ENCODE measurements at regions not wholly inside any gene's neighbourhood (a gene's known extent, or its start where the extent isn't known, plus 50 kb on each side); places are given as distances from the start of the nearest gene placed in this dataset.
"Not testable (repeated sequence)": the region's sequence is repeated elsewhere in the genome, so short reads cannot be mapped to it uniquely, and the experiment has no call there.

DNA sequence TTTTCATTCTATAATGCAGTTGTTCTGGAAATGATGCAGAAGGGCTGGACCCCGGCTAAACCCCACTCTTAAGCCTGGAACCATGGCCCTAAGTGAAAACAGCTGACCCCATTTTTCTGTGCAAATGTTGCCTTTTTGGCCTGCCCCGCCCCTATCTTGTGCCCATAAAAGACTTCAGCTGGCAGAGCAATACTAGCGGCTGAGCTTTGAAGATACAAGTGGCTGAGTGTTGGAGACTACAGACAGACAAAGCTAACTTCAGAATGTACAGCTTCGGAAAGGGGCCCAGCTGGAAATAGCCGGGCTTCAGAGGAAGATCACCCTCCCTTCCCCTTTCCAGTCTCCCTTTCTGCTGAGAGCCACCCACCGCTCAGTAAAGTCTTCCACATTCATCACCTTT, 258.6 kb upstream of the SPTLC3 start:
- TF ChIP-seq, protein P1, sequence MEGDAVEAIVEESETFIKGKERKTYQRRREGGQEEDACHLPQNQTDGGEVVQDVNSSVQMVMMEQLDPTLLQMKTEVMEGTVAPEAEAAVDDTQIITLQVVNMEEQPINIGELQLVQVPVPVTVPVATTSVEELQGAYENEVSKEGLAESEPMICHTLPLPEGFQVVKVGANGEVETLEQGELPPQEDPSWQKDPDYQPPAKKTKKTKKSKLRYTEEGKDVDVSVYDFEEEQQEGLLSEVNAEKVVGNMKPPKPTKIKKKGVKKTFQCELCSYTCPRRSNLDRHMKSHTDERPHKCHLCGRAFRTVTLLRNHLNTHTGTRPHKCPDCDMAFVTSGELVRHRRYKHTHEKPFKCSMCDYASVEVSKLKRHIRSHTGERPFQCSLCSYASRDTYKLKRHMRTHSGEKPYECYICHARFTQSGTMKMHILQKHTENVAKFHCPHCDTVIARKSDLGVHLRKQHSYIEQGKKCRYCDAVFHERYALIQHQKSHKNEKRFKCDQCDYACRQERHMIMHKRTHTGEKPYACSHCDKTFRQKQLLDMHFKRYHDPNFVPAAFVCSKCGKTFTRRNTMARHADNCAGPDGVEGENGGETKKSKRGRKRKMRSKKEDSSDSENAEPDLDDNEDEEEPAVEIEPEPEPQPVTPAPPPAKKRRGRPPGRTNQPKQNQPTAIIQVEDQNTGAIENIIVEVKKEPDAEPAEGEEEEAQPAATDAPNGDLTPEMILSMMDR (IDR thresholded peaks at IDR 0.05; ENCODE audit: low read depth, low read length, missing control alignments): no peak
- no peak for DNase-seq (ENCODE audit: extremely low read depth, low read depth)
- H3K4me3 ChIP-seq (replicated peaks; ENCODE audit: low read depth, low read length): no peak overlapping the region

DNA sequence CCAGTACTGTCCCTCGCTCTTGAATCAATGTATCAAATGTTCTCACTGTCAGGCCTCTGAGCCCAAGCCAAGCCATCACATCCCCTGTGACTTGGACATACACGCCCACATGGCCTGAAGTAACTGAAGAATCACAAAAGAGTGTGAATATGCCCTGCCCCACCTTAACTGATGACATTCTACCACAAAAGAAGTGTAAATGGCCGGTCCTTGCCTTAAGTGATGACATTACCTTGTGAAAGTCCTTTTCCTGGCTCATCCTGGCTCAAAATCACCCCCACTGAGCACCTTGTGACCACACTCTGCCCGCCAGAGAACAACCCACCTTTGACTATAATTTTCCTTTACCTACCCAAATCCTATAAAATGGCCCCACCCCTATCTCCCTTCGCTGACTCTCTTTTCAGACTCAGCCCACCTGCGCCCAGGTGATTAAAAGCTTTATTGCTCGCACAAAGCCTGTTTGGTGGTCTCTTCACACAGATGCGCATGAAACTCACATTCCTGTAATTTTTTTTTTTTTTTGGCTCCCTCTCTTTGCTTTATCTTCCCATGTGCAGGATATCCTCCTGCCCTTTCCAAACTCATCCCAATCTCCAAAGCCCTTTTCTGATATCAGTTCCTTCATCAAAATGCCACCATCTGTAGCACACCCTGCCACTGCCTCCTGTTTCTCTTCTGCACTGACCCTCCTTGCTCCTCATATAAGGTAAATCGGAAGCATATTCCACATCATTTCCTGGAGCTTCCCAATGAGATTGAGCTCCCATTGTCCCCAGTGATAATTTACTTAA, 255.7 kb upstream of the SPTLC3 start:
- H3K4me3 ChIP-seq (replicated peaks; ENCODE audit: low read depth, low read length); DNase-seq (ENCODE audit: extremely low read depth, low read depth): not testable (repeated sequence)

DNA sequence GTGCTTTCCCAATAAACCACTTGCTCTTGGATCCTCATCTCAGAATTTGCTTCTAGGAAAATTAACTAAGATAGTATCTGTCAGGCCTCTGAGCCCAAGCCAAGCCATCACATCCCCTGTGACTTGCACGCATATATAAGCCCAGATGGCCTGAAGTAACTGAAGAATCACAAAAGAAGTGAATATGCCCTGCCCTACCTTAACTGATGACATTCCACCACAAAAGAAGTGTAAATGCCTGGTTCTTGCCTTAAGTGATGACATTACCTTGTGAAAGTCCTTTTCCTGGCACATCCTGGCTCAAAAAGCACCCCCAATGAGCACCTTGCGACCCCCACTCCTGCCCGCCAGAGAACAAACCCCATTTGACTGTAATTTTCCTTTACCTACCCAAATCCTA, 255.0 kb upstream of the SPTLC3 start:
- not testable (repeated sequence) for DNase-seq (ENCODE audit: extremely low read depth, low read depth); H3K4me3 ChIP-seq (replicated peaks; ENCODE audit: low read depth, low read length)

DNA sequence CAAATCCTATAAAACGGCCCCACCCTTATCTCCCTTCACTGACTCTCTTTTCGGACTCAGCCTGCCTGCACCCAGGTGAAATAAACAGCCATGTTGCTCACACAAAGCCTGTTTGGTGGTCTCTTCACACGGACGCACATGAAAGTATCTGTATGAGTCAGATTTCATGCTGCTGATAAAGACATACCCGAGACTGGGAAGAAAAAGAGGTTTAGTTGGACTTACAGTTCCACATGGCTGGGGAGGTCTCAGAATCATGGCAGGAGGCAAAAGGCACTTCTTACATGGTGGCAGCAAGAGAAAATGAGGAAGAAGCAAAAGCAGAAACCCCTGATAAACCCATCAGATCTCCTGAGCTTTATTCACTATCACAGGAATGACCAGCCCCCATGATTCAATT, 249.3 kb upstream of the SPTLC3 start:
- not testable (repeated sequence) for DNase-seq (ENCODE audit: extremely low read depth, low read depth); H3K4me3 ChIP-seq (replicated peaks; ENCODE audit: low read depth, low read length)

DNA sequence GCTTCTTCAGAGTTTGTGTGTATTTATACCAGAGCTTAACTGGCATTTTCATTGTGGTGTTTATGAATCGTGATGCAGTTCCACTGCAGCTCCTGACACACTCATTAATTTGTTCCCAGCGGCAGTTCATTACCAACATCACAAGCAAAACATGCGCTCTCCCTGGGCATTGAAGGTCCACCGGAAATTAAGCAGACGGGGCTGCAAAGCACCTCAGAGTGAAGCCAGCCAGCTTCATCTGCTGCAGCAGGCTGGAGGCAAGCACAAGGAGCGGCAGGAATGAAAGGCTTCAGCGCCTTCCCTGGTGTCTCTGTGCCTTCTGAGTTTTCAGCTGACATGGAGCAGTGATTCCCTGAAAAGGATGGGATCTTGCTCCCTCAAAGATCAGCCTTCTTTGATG, 246.0 kb upstream of the SPTLC3 start:
- H3K4me3 ChIP-seq (replicated peaks; ENCODE audit: low read depth, low read length): no peak overlapping the region
- no peak for DNase-seq (ENCODE audit: extremely low read depth, low read depth)
- TF ChIP-seq, protein P1 (IDR thresholded peaks at IDR 0.05; ENCODE audit: low read depth, low read length, missing control alignments): no peak

DNA sequence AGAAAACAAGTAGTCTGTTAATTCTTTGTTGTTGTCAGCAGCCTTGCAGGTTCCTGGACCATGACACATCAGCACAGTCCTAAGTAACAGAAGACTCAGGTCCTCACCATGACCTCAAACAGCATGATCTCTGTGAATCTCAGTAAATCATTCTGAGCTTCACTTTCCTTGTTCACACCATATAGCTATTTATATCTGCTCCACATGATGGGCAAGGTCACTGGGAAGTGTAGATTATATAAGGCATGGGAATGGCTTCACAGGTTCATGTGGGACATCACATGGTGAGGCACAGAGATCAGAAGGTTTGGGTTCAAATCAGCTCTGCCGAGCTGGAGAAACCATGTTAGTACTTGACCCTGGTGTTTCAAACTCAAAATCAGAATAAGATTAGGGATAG, 245.4 kb upstream of the SPTLC3 start:
- no peak overlapping the region for H3K4me3 ChIP-seq (replicated peaks; ENCODE audit: low read depth, low read length)
- TF ChIP-seq, protein P1 (IDR thresholded peaks at IDR 0.05; ENCODE audit: low read depth, low read length, missing control alignments): no peak
- no peak for DNase-seq (ENCODE audit: extremely low read depth, low read depth)

DNA sequence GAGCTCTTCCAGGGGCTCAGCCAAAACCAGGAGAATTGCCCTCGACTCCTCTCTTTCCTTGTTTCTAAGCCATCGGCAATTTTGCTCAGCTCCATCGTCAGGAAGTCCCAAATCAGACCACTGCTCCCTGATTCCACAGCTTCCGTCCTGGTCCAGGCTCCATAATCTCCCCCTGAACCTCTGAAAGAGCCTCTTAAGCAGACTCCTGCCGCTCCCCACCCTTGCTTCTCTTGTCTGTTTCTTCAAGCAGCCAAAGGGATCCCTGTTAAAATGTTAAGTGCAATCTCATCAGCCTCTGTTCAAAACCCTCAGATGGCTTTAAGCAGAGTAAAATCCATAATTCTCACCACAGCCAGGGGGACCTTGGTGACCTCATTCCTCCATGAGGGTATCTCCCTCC, 244.7 kb upstream of the SPTLC3 start:
- no peak for DNase-seq (ENCODE audit: extremely low read depth, low read depth)
- no peak overlapping the region for H3K4me3 ChIP-seq (replicated peaks; ENCODE audit: low read depth, low read length)
- TF ChIP-seq, protein P1 (IDR thresholded peaks at IDR 0.05; ENCODE audit: low read depth, low read length, missing control alignments): no peak

DNA sequence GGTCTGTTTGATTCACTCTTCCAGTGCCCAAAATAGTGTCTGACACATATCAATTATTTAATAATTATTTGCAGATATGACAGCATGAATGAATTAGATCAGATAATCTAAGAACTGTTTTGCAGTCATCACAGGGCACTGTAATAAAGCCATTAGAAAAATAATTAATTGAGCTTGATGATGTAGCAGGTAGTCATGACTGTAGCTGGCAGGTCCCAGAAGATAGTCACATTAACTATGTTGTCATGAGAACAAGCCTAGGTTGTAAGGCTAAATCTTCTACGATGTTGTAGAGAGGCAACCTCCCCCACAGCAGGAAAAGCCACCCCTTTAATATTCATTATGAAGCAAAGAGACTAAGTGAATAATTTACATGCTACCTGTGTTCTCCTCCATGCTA, 243.9 kb upstream of the SPTLC3 start:
- no peak for DNase-seq (ENCODE audit: extremely low read depth, low read depth)
- H3K4me3 ChIP-seq (replicated peaks; ENCODE audit: low read depth, low read length): no peak overlapping the region
- TF ChIP-seq, protein P1 (IDR thresholded peaks at IDR 0.05; ENCODE audit: low read depth, low read length, missing control alignments): no peak
